GM21737 (cell line): ENCODE measurements at regions not wholly inside any gene's neighbourhood (a gene's known extent, or its start where the extent isn't known, plus 50 kb on each side); places are given as distances from the start of the nearest gene placed in this dataset.
A peak's percentile ranks its signal among the peaks of the same experiment; 100 is the strongest.
"Not testable (repeated sequence)": the region's sequence is repeated elsewhere in the genome, so short reads cannot be mapped to it uniquely, and the experiment has no call there.

ENCODE experiments used
- ATAC-seq: cut with Tn5 transposase; IDR thresholded peaks from one replicate; pipeline ENCODE4 v1.9.1; 2021; ENCODE audit warnings: mild to moderate bottlenecking, moderate library complexity; ENCODE audit not compliant: unreplicated experiment

- no peak for ATAC-seq
These were observed 55.0 kb upstream of the PPP1R2C start for GRCh38 chrX:42832764-42833549.

- ATAC-seq, result not testable (repeated sequence)
These were observed 55.6 kb upstream of the PPP1R2C start for GRCh38 chrX:42833550-42833940.

GRCh38 chrX:42837101-42837726 lies 59.3 kb upstream of the PPP1R2C start:
- ATAC-seq, result no peak

- no peak for ATAC-seq
These were observed 59.8 kb upstream of the PPP1R2C start for GRCh38 chrX:42837747-42838146.

GRCh38 chrX:42839632-42840031 lies 61.7 kb upstream of the PPP1R2C start:
- no peak for ATAC-seq

GRCh38 chrX:42846741-42847140 lies 68.8 kb upstream of the PPP1R2C start:
- ATAC-seq, result no peak

GRCh38 chrX:42855259-42855658 lies 77.3 kb upstream of the PPP1R2C start:
- ATAC-seq, result no peak

GRCh38 chrX:42857766-42858165 lies 79.8 kb upstream of the PPP1R2C start:
- ATAC-seq, result no peak

- no peak for ATAC-seq
These were observed 91.0 kb upstream of the PPP1R2C start for GRCh38 chrX:42869011-42869410.

- peak; percentile 86 for ATAC-seq
These were observed 91.9 kb upstream of the PPP1R2C start for GRCh38 chrX:42869659-42870476.

- ATAC-seq, result no peak
These were observed 108.6 kb upstream of the PPP1R2C start for GRCh38 chrX:42886519-42886918.

- no peak for ATAC-seq
These were observed 123.0 kb upstream of the PPP1R2C start for GRCh38 chrX:42900947-42901346.

- ATAC-seq, result no peak
These were observed 124.5 kb upstream of the PPP1R2C start for GRCh38 chrX:42902513-42902912.

- no peak for ATAC-seq
These were observed 142.8 kb upstream of the PPP1R2C start for GRCh38 chrX:42920752-42921151.

- ATAC-seq, result no peak
These were observed 152.1 kb upstream of the PPP1R2C start for GRCh38 chrX:42930071-42930470.

GRCh38 chrX:42930951-42931350 lies 153.0 kb upstream of the PPP1R2C start:
- no peak for ATAC-seq

GRCh38 chrX:42933187-42933586 lies 155.2 kb upstream of the PPP1R2C start:
- ATAC-seq, result no peak

GRCh38 chrX:42934020-42934726 lies 156.2 kb upstream of the PPP1R2C start:
- peak; percentile 96 for ATAC-seq

- ATAC-seq, result no peak
These were observed 163.7 kb upstream of the PPP1R2C start for GRCh38 chrX:42941671-42942070.

GRCh38 chrX:42943051-42943974 lies 165.3 kb upstream of the PPP1R2C start:
- ATAC-seq, result peak; percentile 84
